Caki2 (cell line): ENCODE measurements at regions not wholly inside any gene's neighbourhood (a gene's known extent, or its start where the extent isn't known, plus 50 kb on each side); places are given as distances from the start of the nearest gene placed in this dataset.
"Not testable (repeated sequence)": the region's sequence is repeated elsewhere in the genome, so short reads cannot be mapped to it uniquely, and the experiment has no call there.

ENCODE experiments used
- DNase-seq: peaks from one replicate; pipeline ENCODE4 v3.0.0-alpha.2; 2015; ENCODE audit warnings: low read depth
- in situ Hi-C: cut with HindIII; loops from 2 replicates; pipeline ENCODE4 v1.10.0; 2016; ENCODE audit warnings: low sequenced_read_pairs, low pct_unique_long_range_greater_than_20kb, mixed read lengths

DNA sequence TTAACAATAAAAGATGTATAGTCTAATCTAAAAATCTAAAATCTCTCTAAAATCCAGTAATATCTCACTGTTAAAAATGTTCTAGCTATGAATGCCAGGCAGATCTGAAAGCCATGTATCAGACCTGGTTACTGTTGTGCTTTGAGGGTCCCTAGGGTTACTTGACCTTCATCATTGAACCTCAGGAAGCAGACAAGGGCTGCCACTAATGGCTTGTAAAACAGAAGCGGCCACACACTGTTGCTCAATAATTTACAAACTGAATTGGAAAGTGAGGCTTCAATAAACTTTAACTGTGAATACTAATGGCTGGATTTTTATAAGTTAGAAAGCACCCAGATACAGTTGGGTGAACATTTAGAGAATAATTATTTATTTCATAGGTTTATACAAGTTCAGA is 198.0 kb upstream of the RPS23 start:
- DNase-seq: no peak
- in situ Hi-C loops: no loop called here

DNA sequence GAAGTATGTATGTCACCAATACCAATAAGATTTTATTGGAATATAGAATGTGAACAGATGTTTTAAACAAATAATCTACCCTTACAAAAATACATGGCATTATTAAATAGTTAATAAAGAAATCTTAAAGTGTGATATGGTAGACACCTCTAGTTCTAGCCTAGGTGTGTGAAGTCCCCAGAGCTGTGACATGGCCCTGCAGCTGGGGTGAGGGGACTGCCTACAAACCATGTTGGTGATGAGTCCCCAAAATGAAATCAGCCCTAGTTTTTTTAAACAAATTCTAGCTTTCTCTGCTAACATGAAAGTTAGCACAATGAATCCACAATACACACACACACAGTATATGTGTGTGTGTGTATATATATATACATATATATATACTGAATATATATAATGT is 195.1 kb upstream of the RPS23 start:
- no peak for DNase-seq
- in situ Hi-C loops: no loop called here

DNA sequence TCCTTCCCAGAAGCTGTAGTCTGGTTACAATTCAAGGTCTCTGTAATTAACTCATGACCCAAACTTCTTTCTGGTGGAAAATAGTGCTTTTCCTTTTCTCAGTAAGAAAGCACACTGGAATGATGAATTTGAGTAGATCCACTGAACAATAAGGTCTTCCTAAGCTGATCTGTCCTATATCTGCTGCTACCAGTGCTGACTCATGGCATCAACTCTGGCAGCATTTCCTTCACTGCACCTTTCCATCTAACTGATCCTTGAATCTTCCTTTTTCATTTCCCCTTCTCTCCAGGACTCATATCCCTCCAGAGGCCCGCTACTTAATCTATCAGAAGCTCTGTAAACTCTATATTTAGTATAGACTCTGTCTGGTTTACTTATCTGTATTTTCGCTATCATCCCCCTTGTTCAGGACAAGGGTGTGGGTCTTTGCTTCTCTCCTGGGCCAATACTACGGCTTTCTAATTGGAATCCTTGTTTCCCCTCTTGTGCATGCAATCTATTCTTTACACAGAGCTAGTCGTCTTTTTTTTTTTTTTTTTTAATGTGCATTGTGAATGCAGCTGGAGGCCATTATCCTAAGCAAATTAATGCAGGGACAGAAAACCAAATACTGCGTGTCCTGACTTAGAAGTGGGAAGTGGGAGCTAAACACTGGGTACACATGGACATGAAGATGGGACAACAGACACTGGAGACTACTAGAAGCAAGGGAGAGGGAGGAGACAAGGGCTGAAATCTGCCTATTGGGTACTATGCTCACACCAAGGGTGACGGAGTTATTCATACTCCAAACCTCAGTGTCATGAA is 192.2 kb upstream of the RPS23 start:
- DNase-seq: no peak

DNA sequence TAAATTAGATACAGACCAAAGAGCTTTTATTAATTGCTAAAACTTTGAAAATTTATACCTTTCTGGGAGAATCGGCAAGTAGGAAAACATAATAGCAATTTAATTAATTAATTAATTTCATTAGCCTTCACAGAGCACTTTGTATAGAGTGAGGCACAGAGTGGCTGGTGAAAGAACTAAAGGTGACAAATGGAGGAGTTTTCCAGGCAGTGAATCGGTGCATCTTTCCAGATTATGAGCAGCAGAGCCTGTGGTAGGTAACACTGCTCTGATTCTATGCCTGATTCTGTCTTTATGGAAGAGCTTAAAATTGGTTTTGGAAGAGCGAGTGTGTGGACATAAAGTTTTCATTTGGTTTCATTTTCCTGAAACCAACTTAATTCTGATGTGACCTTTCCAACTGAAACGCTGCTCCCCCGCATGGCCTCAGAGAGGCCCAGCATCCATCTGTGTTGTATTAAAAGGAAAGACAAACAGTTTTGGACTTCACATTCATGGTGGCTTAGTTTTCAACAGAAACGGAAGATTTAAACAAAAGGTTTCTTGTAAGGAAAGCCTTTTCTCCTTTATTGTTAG is 188.9 kb upstream of the RPS23 start:
- in situ Hi-C loops: no loop called here
- DNase-seq: no peak

More for the DNA sequence above, 192.2 kb upstream of the RPS23 start:
- in situ Hi-C loops: no loop called here

DNA sequence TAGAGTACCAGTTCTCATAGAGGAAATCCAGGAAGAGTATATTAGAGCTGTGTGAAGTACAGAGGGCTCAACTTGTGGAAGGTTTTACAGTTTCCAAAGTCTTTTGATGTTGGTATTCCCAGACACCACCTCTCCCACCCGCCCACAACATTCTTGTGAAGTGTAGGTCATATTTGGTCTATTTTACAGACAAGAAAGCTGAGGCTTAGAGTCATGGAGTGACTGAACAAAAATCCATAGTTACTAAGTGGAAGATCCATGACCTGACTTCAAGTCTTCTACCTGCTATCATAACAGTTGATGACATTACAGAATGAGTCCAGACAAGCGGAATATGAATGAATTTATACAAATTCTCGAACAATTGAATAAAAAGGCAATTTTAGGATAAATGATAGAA is 187.1 kb upstream of the RPS23 start:
- no peak for DNase-seq
- in situ Hi-C loops: no loop called here

DNA sequence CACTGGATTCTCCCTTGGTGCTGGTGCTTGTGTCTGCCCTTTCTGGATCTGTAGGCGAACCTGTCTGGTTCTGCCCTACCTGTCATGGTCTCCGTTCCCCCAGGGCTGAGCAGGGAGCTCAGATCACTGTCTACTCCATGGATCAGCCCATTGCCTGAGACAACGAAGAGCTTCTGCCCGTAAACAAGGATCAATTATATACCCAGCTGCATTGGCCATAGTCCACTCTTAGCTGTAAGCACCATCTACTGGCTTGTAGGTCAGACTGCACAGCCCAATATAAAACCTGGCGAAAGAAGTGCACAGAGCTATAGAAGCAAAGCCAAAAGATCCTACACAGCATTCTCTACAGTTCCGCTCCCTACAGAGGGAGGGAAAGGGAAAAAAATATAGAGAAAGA is 181.5 kb upstream of the RPS23 start:
- no peak for DNase-seq
- in situ Hi-C loops: no loop called here

DNA sequence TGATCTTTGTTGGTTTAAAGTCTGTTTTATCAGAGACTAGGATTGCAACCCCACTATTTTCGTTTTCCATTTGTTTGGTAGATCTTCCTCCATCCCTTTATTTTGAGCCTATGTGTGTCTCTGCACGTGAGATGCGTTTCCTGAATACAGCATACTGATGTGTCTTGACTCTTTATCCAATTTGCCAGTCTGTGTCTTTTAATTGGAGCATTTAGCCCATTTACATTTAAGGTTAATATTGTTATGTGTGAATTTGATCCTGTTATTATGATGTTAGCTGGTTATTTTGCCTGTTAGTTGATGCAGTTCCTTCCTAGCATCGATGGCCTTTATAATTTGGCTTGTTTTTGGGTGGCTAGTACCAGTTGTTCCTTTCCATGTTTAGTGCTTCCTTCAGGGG is 177.2 kb upstream of the RPS23 start:
- in situ Hi-C loops: not testable (repeated sequence)

DNA sequence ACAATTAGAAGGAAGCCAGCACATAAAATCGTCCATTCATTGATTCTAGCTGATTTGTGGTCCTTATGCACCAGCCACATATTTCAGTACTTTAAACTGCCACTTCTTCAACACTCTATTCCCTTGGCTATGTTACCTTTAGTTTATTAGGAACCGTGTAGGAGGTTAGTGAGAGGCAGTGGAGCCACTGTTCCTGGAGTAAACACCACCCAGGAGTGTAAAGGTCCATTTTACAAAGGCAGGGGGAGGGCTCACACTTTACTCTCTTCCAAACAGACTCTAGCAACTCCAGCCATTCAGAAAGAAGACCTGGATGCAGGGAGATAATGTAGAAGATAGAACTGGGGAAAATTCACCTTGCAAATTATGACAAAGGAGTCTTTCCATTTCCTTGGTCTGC is 170.2 kb upstream of the RPS23 start:
- in situ Hi-C loops: no loop called here
- no peak for DNase-seq

More for the DNA sequence above, 177.2 kb upstream of the RPS23 start:
- DNase-seq: not testable (repeated sequence)

DNA sequence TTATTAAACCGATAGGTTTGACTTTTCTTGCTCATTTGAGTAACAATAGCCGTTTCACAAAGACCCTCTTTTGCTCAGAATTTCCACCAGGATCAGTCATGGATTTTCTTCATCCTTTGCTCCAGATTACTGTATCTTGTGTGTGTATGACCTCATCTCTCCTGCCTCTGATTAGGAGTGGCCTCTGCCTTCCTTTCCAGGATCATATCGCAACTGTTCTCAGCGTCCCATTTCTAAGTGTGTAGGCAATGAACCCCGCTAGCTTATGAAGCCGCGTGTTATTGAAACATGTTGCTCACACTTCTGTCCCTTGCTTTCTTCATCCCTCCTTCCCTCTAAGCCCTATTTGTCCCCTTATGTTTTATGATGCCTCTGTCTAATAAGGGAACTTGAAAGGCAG is 169.8 kb upstream of the RPS23 start:
- DNase-seq: no peak
- in situ Hi-C loops: no loop called here

DNA sequence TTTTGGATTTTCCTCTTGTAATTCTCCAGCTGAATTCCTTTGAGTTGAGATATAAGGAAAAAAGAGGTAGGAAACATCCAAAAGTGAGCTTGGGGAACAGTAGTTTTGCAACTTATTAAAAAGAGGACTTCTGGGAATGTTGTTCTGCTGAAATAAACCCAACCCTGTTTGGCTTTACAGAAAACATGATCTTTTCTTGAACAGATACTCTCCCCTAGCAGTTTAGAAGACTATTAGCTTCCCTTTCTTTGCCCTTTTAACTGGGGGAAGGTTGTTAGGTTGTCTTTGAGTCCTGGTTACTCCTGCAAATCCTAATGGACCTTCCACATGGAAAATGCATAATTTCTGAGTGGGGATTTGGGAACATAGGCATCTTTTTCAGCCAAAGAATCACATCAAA is 168.7 kb upstream of the RPS23 start:
- in situ Hi-C loops: no loop called here

DNA sequence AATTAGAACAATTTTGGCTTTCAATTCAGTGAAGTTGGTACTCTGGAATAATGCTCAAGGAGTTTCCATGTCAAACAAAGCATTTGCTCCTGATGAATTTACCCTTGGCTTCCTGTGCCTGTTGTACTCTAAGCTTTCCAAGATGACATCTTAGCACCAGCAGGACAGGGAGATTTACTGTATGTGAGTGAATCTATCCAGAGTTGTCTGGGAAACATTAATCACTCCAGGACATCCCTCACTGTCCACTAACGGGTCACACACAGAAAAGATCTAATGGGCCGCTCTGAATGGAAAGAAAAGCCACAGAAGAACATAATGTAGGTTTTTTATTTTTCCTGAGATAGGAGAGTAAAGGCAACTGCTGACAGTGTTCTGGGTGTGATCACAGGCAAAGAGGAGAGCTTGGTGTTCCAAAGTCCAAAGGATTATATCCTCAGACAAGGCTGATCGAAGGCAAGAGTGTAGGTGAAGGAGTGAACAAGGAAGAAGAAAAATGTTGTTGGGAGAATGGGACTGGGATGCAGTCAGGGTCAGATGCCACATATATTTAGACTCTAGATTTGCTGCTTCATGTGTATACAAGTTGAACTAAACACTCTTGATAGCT is 167.7 kb upstream of the RPS23 start:
- in situ Hi-C loops: no loop called here
- DNase-seq: no peak

More for the DNA sequence above, 168.7 kb upstream of the RPS23 start:
- no peak for DNase-seq

DNA sequence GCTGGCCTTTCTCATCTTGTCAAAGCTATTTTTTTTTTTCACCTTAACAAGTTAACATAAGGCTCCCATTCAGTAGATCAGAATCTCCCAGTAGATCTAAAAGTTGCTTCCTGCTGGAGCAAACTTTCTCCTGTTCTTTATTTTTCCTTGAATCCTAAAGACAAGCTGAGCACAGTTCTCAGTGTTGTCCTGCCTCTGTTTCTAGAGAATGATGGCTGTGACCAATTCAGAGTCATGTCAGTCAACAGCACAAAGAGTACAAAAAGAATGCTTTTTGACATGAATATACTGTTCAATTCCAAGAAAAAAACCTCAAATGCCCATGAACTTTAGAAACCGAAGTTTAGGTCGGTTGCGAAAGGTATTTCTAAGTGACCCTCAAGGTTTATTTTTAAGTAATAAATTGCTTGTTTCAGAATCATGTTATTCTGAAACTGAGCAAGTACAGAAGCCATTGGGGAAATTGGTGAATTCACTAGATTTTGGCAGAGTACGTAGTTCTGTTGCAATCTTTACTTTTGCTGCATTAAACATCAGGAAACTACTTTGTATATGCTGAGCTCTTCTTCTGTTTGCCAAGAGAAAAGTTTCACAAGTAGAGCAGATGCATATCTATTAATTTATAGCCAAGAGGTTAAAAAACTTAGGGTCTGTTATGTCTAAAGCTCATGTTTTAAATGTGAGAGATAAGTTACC is 161.7 kb upstream of the RPS23 start:
- no peak for DNase-seq
- in situ Hi-C loops: no loop called here

DNA sequence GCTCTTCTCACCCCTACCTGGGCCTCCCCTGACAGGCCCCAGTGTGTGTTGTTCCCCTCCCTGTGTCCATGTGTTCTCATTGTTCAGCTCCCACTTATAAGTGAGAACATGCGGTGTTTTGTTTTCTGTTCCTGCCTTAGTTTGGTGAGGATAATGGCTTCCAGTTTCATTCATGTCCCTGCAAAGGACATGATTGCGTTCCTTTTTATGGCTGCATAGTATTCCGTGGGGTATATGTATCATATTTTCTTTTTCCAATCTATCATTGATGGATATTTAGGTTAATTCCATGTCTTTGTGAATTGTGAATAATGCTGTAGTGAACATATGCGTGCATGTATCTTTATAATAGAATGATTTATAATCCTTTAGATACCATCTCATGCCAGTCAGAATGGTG is 159.4 kb upstream of the RPS23 start:
- in situ Hi-C loops, DNase-seq: not testable (repeated sequence)

DNA sequence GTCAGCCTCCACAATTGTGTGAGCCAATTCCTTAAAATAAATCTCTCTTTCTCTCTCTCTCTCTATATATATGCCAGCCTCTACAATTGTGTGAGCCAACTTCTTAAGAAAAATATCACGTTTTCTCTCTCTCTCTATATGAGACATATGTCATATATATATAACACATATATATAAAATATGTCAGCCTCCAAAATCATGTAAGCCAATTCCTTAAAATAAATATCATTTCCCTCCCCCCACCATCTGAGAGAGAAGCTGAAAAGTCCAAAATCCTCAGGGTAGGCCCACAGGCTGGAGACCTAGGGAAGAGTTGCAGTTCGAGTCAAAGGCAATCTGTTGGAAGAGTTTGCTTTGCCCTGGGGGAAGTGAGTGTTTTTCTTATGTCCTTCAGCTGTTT is 158.1 kb upstream of the RPS23 start:
- in situ Hi-C loops: no loop called here

DNA sequence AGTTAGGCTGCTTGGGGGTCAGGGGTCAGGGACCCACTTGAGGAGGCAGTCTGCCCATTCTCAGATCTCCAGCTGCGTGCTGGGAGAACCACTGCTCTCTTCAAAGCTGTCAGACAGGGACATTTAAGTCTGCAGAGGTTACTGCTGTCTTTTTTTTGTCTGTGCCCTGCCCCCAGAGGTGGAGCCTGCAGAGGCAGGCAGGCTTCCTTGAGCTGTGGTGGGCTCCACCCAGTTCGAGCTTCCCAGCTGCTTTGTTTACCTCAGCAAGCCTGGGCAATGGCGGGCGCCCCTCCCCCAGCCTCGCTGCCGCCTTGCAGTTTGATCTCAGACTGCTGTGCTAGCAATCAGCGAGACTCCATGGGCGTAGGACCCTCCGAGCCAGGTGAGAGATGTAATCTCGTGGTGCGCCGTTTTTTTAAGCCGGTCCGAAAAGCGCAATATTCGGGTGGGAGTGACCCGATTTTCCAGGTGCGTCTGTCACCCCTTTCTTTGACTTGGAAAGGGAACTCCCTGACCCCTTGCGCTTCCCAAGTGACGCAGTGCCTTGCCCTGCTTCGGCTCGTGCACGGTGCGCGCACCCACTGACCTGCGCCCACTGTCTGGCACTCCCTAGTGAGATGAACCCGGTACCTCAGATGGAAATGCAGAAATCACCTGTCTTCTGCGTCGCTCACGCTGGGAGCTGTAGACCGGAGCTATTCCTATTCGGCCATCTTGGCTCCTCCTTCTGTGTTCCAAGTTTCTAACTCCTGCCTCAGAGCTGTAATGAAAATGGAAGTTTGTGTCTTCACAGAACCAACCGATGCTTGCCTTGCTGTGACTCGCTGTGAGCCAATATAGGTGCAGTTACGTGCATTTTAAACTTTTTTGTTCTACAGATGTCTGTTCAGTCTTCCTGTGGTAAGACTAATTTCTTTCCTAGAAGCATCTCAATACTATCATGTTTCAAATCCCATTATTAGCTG is 156.8 kb upstream of the RPS23 start:
- in situ Hi-C loops: not testable (repeated sequence)

More for the DNA sequence above, 158.1 kb upstream of the RPS23 start:
- no peak for DNase-seq

DNA sequence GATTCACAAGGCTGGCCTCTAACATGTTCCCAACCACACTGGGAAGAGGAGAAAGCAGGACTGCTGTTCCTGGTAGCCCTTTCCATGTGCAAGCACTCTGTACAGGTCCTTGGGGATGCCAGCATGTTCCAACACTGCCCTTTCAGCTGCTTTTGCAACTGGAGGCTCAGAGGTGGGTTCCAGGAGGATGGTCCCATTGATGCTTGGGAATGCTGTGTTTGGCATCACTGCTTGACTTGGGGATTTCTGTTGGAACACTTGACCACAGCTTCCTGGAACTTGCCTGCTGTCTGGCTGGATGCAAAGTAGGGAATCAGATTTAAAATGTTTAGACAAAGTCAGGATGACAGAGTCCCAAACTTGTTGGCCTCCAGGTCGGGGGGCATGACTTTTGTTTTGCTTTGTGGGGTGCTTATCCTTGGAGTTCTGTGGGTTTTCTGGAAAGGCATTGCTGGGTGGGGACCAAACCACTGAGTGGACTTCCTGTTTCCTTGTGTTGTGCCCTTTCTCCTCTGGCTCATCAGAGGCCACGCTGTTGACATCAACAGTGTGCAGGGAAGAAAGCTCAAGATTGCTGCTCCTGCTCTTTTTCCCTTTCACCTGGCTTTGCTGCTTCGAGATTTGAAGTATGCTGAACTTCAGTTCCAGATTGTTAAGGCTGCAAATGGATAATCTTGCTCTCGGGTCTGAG is 148.5 kb upstream of the RPS23 start:
- DNase-seq: no peak
- in situ Hi-C loops: no loop called here

More for the DNA sequence above, 156.8 kb upstream of the RPS23 start:
- not testable (repeated sequence) for DNase-seq

DNA sequence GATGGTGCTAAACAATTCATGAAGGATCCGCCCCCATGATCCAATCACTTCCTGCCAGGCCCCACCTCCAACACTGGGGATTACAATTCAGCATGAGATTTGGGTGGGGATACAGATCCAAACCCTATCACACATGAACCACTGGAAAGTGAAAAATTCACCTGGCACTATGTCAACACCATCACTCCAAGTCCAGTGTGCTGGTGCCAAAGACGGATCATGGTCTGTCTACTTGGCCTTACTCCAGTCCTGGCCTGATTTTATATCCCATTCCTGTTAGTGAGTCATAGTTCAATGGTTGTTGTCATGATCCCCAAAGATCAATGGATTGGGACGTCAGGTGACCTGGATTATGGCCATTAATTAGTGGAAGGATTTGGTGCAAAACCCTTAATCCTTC is 147.4 kb upstream of the RPS23 start:
- in situ Hi-C loops: no loop called here
- DNase-seq: no peak
